ENCODE measurements at regions not wholly inside any gene's neighbourhood (a gene's known extent, or its start where the extent isn't known, plus 50 kb on each side); places are given as distances from the start of the nearest gene placed in this dataset.
A peak's percentile ranks its signal among the peaks of the same experiment; 100 is the strongest.

DNA sequence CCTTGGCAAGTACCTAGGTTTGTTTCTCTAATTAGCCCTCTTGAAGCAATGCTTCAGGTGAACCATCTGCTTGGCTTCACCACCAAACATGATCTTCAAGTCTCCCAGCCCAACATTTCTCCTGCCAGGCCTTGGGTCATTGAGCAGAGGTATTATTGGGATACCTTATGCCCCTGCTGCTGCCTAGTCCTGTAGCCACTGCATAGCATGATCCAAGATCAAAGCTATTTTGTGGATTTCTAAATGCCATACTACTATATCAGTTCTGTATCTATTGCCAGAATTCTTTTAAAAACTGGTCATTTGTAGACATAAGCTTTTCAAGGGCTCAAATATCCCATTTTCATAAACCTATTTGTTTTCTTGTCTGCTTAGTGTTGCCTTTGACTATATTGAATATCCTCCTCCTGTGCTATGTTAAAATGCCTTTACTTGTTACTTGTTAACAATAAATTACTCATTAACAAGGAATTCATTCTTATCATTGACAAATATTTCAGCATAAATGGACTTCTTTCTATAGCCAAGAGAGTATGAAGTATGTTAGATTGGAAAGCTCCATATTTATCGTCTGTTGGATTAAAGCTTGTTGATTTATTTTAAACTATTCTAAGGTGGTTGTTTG lies 204.5 kb upstream of the RBBP8 start:
- H3K27me3 ChIP-seq: no peaks in the 10 kb centered on the region
- DNase-seq: no peak
- 43 to 96% (median 55%) methylated on average over 1 of the region's 1 CpG for WGBS, 4 donors
- TF ChIP-seq CTCF (IDR thresholded peaks at IDR 0.05) (no peak), POLR2A (IDR thresholded peaks at IDR 0.05) (no peak)
- no peaks in the 10 kb centered on the region for H3K36me3 ChIP-seq (replicated peaks in 1 of 2)
- no peak overlapping the region for H3K4me3 ChIP-seq
- intact Hi-C loops (cut with DNase I): no loop called here
- no peaks in the 10 kb centered on the region for H3K9me3 ChIP-seq (replicated peaks in 1 of 3)
- H3K27ac ChIP-seq: no peak overlapping the region
- peaks cover 4 to 8% of the 10 kb centered on the region in 2 donors for H3K4me1 ChIP-seq (replicated peaks in 1 of 2)

DNA sequence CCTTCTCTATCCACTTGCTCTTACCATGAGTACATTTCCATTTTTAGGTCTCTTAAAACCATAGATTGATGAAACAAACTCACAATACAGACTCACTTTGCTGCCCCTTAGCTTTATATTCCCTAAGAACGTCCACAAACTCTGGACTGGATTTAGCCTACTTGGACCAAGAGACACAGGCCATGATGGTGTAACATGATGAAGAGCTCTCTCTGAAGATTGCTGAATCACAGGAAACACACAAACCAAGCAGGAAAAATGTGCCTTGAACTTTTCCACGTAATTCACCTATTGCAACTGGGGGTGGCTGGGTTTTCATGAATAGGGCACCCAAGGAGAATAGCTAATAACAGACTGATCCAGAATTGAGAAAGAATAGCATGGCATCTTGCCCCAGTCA lies 201.7 kb upstream of the RBBP8 start:
- no peak for DNase-seq
- intact Hi-C loops (cut with DNase I): no loop called here
- TF ChIP-seq CTCF (IDR thresholded peaks at IDR 0.05) (no peak), POLR2A (IDR thresholded peaks at IDR 0.05) (no peak)
- Histone ChIP-seq H3K27ac (no peak overlapping the region), H3K4me1 (replicated peaks in 1 of 2) (no peaks in the 10 kb centered on the region), H3K36me3 (replicated peaks in 1 of 2) (no peaks in the 10 kb centered on the region), H3K9me3 (replicated peaks in 1 of 3) (no peaks in the 10 kb centered on the region), H3K4me3 (no peak overlapping the region), H3K27me3 (no peaks in the 10 kb centered on the region)
- WGBS, 4 donors: 57 to 76% (median 67%) methylated on average over 2 of the region's 2 CpGs

DNA sequence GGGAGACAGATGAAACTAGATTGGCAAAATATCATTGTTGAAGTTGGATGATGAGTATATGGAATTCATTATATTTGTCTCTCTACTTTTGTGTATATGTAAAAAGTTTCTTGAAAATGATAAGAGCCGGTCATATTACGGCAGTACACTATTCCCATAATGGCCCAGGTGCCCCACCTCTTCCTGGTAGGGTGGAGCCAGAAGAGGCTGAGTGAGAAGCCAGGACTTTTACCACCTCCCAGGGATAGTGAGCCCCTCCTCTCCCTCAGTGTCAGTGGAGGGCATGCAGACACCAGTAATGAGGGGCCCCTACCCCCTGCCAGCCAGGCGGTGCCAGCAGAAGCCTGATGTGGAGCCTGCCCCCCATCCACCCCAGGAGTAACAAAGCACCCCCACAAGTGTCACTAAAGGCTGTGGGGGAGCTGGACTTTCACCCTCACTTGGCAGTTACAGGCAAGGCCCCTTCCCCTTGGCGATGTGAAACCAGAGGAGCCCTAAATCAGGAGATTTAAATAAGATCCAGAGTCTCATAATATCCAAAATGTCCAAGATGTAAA lies 198.9 kb upstream of the RBBP8 start:
- WGBS, 4 donors: 78 to 93% (median 82%) methylated on average over 3 to 4 of the region's 4 CpGs
- Histone ChIP-seq H3K27ac (no peak overlapping the region), H3K9me3 (replicated peaks in 1 of 3) (no peaks in the 10 kb centered on the region), H3K4me1 (replicated peaks in 1 of 2) (no peaks in the 10 kb centered on the region), H3K4me3 (no peak overlapping the region), H3K27me3 (no peaks in the 10 kb centered on the region), H3K36me3 (replicated peaks in 1 of 2) (no peaks in the 10 kb centered on the region)
- TF ChIP-seq POLR2A (IDR thresholded peaks at IDR 0.05): no peak
- intact Hi-C loops (cut with DNase I): no loop called here
- DNase-seq: no peak

DNA sequence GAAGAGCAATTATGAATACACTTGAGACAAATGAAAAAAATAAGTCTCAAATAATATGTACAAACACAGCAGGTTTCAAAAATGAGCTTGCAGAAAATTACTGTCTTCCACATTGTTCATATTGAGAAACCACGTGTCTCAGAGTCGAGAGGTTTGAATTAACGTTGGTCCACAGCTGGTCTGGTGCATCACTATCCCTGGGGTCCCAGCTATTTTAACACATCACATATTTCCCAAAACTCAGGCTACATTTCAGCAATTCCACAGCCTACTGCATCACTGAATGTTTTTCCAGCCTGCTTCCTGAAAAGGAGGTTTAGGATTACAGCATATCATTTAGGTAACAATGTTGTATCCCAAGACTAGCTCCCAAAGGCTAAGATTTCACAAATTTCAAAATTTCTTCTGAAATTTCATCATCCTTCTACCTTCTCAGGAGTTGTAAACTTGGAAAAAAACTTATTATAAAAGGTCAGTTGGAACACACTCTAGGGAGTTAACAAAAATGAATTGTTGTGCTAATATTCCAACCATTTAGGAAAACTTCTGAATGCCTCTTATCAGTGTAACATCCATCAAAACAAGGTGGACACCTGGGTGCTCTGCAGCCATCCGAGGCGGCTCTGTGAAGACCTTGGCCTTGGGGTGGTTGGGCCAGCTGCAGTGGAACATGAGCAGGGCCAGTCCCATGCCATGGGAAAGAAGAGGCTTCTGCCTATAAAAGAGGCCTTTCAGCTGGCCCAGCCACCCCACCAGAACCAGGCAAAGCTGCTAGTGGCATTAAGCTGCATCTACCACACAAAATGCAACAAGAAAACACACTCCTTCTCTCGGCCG lies 198.1 kb upstream of the RBBP8 start:
- Histone ChIP-seq H3K4me3 (no peak overlapping the region), H3K9me3 (replicated peaks in 1 of 3) (no peaks in the 10 kb centered on the region), H3K4me1 (replicated peaks in 1 of 2) (no peaks in the 10 kb centered on the region), H3K36me3 (replicated peaks in 1 of 2) (no peaks in the 10 kb centered on the region), H3K27ac (no peak overlapping the region), H3K27me3 (no peaks in the 10 kb centered on the region)
- DNase-seq: peak in 4 of 7 donors; percentile 26 to 64 (median 50)
- TF ChIP-seq CTCF (IDR thresholded peaks at IDR 0.05): no peak
- TF ChIP-seq POLR2A (IDR thresholded peaks at IDR 0.05): no peak
- intact Hi-C loops (cut with DNase I): no loop called here
- WGBS, 4 donors: 66 to 81% (median 75%) methylated on average over 7 of the region's 7 CpGs

All from adrenal gland (tissue), 9 donors.